ENCODE measurements at regions not wholly inside any gene's neighbourhood (a gene's known extent, or its start where the extent isn't known, plus 50 kb on each side); places are given as distances from the start of the nearest gene placed in this dataset.

GRCh38 chr7:116153050-116153449, 57.3 kb upstream of the TES start:
- peaks cover 20% of the 10 kb centered on the region for H3K4me1 Mint-ChIP-seq
- CTCF ChIA-PET = interaction anchor here (1.1 to 2.2 kb wide), 4 partner anchors 8 to 83 kb away, joined by 3 to 7 read pairs (median 6); no protein-coding TSS in a partner anchor
- ATAC-seq (no peak), DNase-seq (no peak)
- H3K4me3 Mint-ChIP-seq = no peak overlapping the region
- H3K27ac Mint-ChIP-seq = no peak overlapping the region
- peaks cover 6% of the 10 kb centered on the region for H3K27me3 Mint-ChIP-seq
- peaks cover 9% of the 10 kb centered on the region for H3K36me3 Mint-ChIP-seq
- H3K9me3 Mint-ChIP-seq (ENCODE audit: low read depth) = peaks cover 7% of the 10 kb centered on the region

GRCh38 chr7:116159711-116160110, 50.6 kb upstream of the TES start:
- no peaks in the 10 kb centered on the region for H3K9me3 Mint-ChIP-seq (ENCODE audit: low read depth)
- H3K27ac Mint-ChIP-seq = no peak overlapping the region
- ATAC-seq (no peak), DNase-seq (no peak)
- CTCF ChIA-PET = interaction anchor here (1.1 kb wide), 1 partner anchor 8 kb away, joined by 4 read pairs; no protein-coding TSS in a partner anchor
- no peaks in the 10 kb centered on the region for H3K36me3 Mint-ChIP-seq
- H3K27me3 Mint-ChIP-seq = peaks cover 15% of the 10 kb centered on the region
- no peak overlapping the region for H3K4me3 Mint-ChIP-seq
- peaks cover 7% of the 10 kb centered on the region for H3K4me1 Mint-ChIP-seq
